H9 (cell line): ENCODE measurements at regions not wholly inside any gene's neighbourhood (a gene's known extent, or its start where the extent isn't known, plus 50 kb on each side); places are given as distances from the start of the nearest gene placed in this dataset.

Experiments
- DNase-seq: peaks from one replicate; pipeline ENCODE4 v3.0.0-alpha.2; 2017
- H2AFZ ChIP-seq: one replicate; pipeline ENCODE4 v1.6.1; 2013; ENCODE audit warnings: mild to moderate bottlenecking, low read length, control low read depth, moderate library complexity
- H2AK5ac ChIP-seq: 2 replicates; pipeline ENCODE4 v1.6.1; 2013; ENCODE audit warnings: low read length, control low read depth, mixed read lengths; ENCODE audit not compliant: insufficient read length
- H2BK120ac ChIP-seq: one replicate; pipeline ENCODE4 v1.6.1; 2013; ENCODE audit warnings: low read depth, mild to moderate bottlenecking, low read length, control low read depth, inconsistent platforms; ENCODE audit not compliant: poor library complexity, severe bottlenecking
- H2BK12ac ChIP-seq: 2 replicates; pipeline ENCODE4 v1.6.1; 2013; ENCODE audit warnings: low read length, control low read depth, mixed read lengths, low read depth; ENCODE audit not compliant: insufficient read length
- H2BK15ac ChIP-seq: 2 replicates; pipeline ENCODE4 v1.6.1; 2013; ENCODE audit warnings: low read depth, low read length, control low read depth
- H2BK20ac ChIP-seq: one replicate; pipeline ENCODE4 v1.6.1; 2013; ENCODE audit warnings: low read depth, mild to moderate bottlenecking, low read length, control low read depth, inconsistent platforms; ENCODE audit not compliant: poor library complexity, severe bottlenecking
- H2BK5ac ChIP-seq: 2 replicates; pipeline ENCODE4 v1.6.1; 2013; ENCODE audit warnings: low read length, control low read depth, mixed read lengths; ENCODE audit not compliant: insufficient read length
- H3K14ac ChIP-seq: 2 replicates; pipeline ENCODE4 v1.6.1; 2013; ENCODE audit warnings: low read length, control low read depth; ENCODE audit not compliant: insufficient read depth
- H3K18ac ChIP-seq: 2 replicates; pipeline ENCODE4 v1.6.1; 2013; ENCODE audit warnings: low read depth, mild to moderate bottlenecking, mixed read lengths, low read length, control low read depth; ENCODE audit not compliant: insufficient read length
- H3K23ac ChIP-seq: 2 replicates; pipeline ENCODE4 v1.6.1; 2013; ENCODE audit warnings: low read length, control low read depth, mixed read lengths, low read depth; ENCODE audit not compliant: insufficient read length
- H3K23me2 ChIP-seq: 2 replicates; pipeline ENCODE4 v1.6.1; 2013; ENCODE audit warnings: low read depth, mild to moderate bottlenecking, mixed read lengths, low read length, control low read depth; ENCODE audit not compliant: insufficient read length, poor library complexity, severe bottlenecking
- H3K27ac ChIP-seq: 2 replicates; pipeline ENCODE4 v1.5.1; 2013; ENCODE audit warnings: low read length, control low read depth, mixed read lengths, low read depth; ENCODE audit not compliant: insufficient read length
- H3K27me3 ChIP-seq: 2 replicates; pipeline ENCODE4 v1.6.1; 2013; ENCODE audit warnings: low read length, control low read depth, inconsistent platforms; ENCODE audit not compliant: insufficient read depth
- H3K4ac ChIP-seq: 2 replicates; pipeline ENCODE4 v1.6.1; 2013; ENCODE audit warnings: low read depth, mild to moderate bottlenecking, control low read depth, inconsistent platforms, low read length, moderate library complexity
- H3K4me1 ChIP-seq: 2 replicates; pipeline ENCODE4 v1.6.1; 2013; ENCODE audit warnings: low read length, control low read depth, inconsistent platforms; ENCODE audit not compliant: insufficient read depth
- H3K4me2 ChIP-seq: 2 replicates; pipeline ENCODE4 v1.6.1; 2013; ENCODE audit warnings: low read length, control low read depth, mixed read lengths; ENCODE audit not compliant: insufficient read length, insufficient read depth
- H3K56ac ChIP-seq: 2 replicates; pipeline ENCODE4 v1.6.1; 2013; ENCODE audit warnings: low read depth, mild to moderate bottlenecking, mixed read lengths, low read length, control low read depth; ENCODE audit not compliant: insufficient read length
- H3K79me1 ChIP-seq: 2 replicates; pipeline ENCODE4 v1.6.1; 2013; ENCODE audit warnings: low read depth, mild to moderate bottlenecking, moderate library complexity, low read length, control low read depth, inconsistent platforms; ENCODE audit not compliant: insufficient read depth, poor library complexity, severe bottlenecking
- H3K79me2 ChIP-seq: 2 replicates; pipeline ENCODE4 v1.6.1; 2013; ENCODE audit warnings: low read length, control low read depth, inconsistent platforms; ENCODE audit not compliant: insufficient read depth
- H3K9ac ChIP-seq: 2 replicates; pipeline ENCODE4 v1.6.1; 2013; ENCODE audit warnings: low read length, control low read depth, mixed read lengths; ENCODE audit not compliant: insufficient read length; ENCODE audit errors: extremely low read depth
- H3K9me3 ChIP-seq: one replicate; pipeline ENCODE4 v1.6.1; 2013; ENCODE audit warnings: low read depth, low read length, inconsistent platforms; ENCODE audit not compliant: control insufficient read depth
- H3T11ph ChIP-seq: one replicate; pipeline ENCODE4 v1.6.1; 2013; ENCODE audit warnings: mild to moderate bottlenecking, low read length, control low read depth, inconsistent platforms
- H4K20me1 ChIP-seq: one replicate; pipeline ENCODE4 v1.6.1; 2013; ENCODE audit not compliant: control insufficient read depth, insufficient read length, insufficient read depth
- H4K5ac ChIP-seq: 2 replicates; pipeline ENCODE4 v1.6.1; 2013; ENCODE audit warnings: low read depth, mild to moderate bottlenecking, mixed read lengths, low read length, control low read depth; ENCODE audit not compliant: insufficient read length
- H4K8ac ChIP-seq: replicated peaks from 2 replicates; pipeline ENCODE4 v1.6.1; 2013; ENCODE audit warnings: low read length, control low read depth, mixed read lengths, low read depth; ENCODE audit not compliant: insufficient read length
- H4K91ac ChIP-seq: 2 replicates; pipeline ENCODE4 v1.6.1; 2013; ENCODE audit warnings: low read depth, mild to moderate bottlenecking, moderate library complexity, mixed read lengths, low read length, control low read depth; ENCODE audit not compliant: insufficient read length
- H3K27ac Mint-ChIP-seq, 3 experiments: 2 replicates in 2 of 3; 3 replicates in 1 of 3; pipeline ENCODE4 v1.8.0; 2020 to 2021; ENCODE audit warnings: mixed read lengths in 3 of 3, mild to moderate bottlenecking in 1 of 3, moderate library complexity in 1 of 3
- H3K27me3 Mint-ChIP-seq: 2 replicates; pipeline ENCODE4 v1.8.0; 2021; ENCODE audit warnings: low read depth, mild to moderate bottlenecking, moderate library complexity, mixed read lengths
- H3K36me3 Mint-ChIP-seq, 3 experiments: 2 replicates in 2 of 3; 3 replicates in 1 of 3; pipeline ENCODE4 v1.8.0; 2020 to 2021; ENCODE audit warnings: low read depth in 3 of 3, mixed read lengths in 3 of 3; ENCODE audit not compliant: insufficient read depth in 1 of 3
- H3K4me1 Mint-ChIP-seq, 2 experiments: 2 replicates each; pipeline ENCODE4 v1.8.0; 2020; ENCODE audit warnings: mixed read lengths in 2 of 2
- H3K4me3 Mint-ChIP-seq, 2 experiments: 2 replicates in 1 of 2; 3 replicates in 1 of 2; pipeline ENCODE4 v1.8.0; 2020 to 2021; ENCODE audit warnings: mild to moderate bottlenecking in 2 of 2, mixed read lengths in 2 of 2, moderate library complexity in 1 of 2
- H3K9me3 Mint-ChIP-seq, 2 experiments: 2 replicates in 1 of 2; 3 replicates in 1 of 2; pipeline ENCODE4 v1.8.0; 2020; ENCODE audit warnings: mild to moderate bottlenecking in 2 of 2, mixed read lengths in 2 of 2, moderate library complexity in 1 of 2
- WGBS: extraction: QIAGEN DNeasy Blood & Tissue Kit; methylation state at CpG from one replicate; pipeline ENCODE4 v1.1.7; 2013; ENCODE audit warnings: missing lambda C conversion rate, low lambda C conversion rate, mixed read lengths; ENCODE audit not compliant: insufficient read length; ENCODE audit errors: extremely low coverage; 5-methylcytosine and 5-hydroxymethylcytosine counted together
- TF ChIP-seq, protein P1 (sequence below): fragments of 200-600 bp; sonication (generic); conservative IDR thresholded peaks from 3 replicates; pipeline ENCODE4 v1.8.0; 2021; ENCODE audit warnings: antibody characterized with exemption, mild to moderate bottlenecking

DNA sequence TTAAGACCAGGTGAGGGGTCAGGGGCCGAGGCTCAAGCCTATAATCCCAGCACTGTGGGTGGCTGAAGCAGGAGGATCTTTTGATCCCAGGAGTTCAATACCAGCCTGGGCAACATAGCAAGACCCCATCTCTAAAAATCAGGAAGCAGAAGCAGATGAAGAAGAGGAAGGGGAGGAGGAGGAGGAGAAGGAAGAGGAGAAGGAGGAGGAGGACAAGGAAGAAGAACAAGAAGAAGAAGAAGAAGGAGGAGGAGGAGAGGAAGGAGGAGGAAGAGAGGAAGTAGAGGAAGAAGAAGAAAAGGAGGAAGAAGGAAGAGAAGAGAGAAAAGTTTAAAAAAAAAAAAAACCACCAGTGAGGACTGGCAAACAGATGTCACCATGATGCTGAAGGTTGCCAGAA lies 92.0 kb upstream of the TMEM26 start:
- no peak overlapping the region for H3K4me2 ChIP-seq
- peaks cover 0 to 2% of the 10 kb centered on the region in 2 experiments; a peak in 2 of 5 replicates for H3K9me3 Mint-ChIP-seq
- no peaks in the 10 kb centered on the region for H3K9me3 ChIP-seq
- H3K4ac ChIP-seq: no peak overlapping the region
- H3K4me1 ChIP-seq: no peaks in the 10 kb centered on the region
- no peak for DNase-seq
- no peak overlapping the region for H3K27ac ChIP-seq
- no peak overlapping the region for H2BK5ac ChIP-seq
- no peak overlapping the region for H2AFZ ChIP-seq
- H4K5ac ChIP-seq: no peak overlapping the region
- no peaks in the 10 kb centered on the region for H3K4me1 Mint-ChIP-seq
- H3K23ac ChIP-seq: no peak overlapping the region
- no peak overlapping the region for H2BK12ac ChIP-seq
- no peak overlapping the region for H3K9ac ChIP-seq
- H4K20me1 ChIP-seq: no peaks in the 10 kb centered on the region
- TF ChIP-seq, protein P1, sequence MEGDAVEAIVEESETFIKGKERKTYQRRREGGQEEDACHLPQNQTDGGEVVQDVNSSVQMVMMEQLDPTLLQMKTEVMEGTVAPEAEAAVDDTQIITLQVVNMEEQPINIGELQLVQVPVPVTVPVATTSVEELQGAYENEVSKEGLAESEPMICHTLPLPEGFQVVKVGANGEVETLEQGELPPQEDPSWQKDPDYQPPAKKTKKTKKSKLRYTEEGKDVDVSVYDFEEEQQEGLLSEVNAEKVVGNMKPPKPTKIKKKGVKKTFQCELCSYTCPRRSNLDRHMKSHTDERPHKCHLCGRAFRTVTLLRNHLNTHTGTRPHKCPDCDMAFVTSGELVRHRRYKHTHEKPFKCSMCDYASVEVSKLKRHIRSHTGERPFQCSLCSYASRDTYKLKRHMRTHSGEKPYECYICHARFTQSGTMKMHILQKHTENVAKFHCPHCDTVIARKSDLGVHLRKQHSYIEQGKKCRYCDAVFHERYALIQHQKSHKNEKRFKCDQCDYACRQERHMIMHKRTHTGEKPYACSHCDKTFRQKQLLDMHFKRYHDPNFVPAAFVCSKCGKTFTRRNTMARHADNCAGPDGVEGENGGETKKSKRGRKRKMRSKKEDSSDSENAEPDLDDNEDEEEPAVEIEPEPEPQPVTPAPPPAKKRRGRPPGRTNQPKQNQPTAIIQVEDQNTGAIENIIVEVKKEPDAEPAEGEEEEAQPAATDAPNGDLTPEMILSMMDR: no peak
- H3K79me1 ChIP-seq: no peaks in the 10 kb centered on the region
- no CpG with 5 or more reads among the region's 1 CpG for whole genome bisulfite sequencing
- H3K4me3 Mint-ChIP-seq: no peak overlapping the region
- H2BK20ac ChIP-seq: no peak overlapping the region
- H3K36me3 Mint-ChIP-seq: no peaks in the 10 kb centered on the region
- H4K91ac ChIP-seq: no peak overlapping the region
- no peak overlapping the region for H3K27ac Mint-ChIP-seq
- H3K27me3 Mint-ChIP-seq: no peaks in the 10 kb centered on the region; the same call in 1 of the 2 replicates
- H3K56ac ChIP-seq: no peak overlapping the region
- no peak overlapping the region for H3T11ph ChIP-seq
- no peaks in the 10 kb centered on the region for H3K23me2 ChIP-seq
- H2BK15ac ChIP-seq: no peak overlapping the region
- no peaks in the 10 kb centered on the region for H3K27me3 ChIP-seq
- no peaks in the 10 kb centered on the region for H3K79me2 ChIP-seq
- no peak overlapping the region for H4K8ac ChIP-seq
- no peak overlapping the region for H3K18ac ChIP-seq
- no peak overlapping the region for H2AK5ac ChIP-seq
- H3K14ac ChIP-seq: no peak overlapping the region
- H2BK120ac ChIP-seq: no peak overlapping the region
